GM12878 (cell line): ENCODE measurements at regions not wholly inside any gene's neighbourhood (a gene's known extent, or its start where the extent isn't known, plus 50 kb on each side); places are given as distances from the start of the nearest gene placed in this dataset.

Experiments
- ATF7 ChIP-seq: fragments of 450-650 bp; IDR thresholded peaks from 2 replicates; pipeline ENCODE4 v1.6.1; 2016; ENCODE audit warnings: low read depth, mild to moderate bottlenecking
- BCL3 ChIP-seq: IDR thresholded peaks from 2 replicates; pipeline ENCODE4 v1.6.1; 2011; ENCODE audit warnings: borderline replicate concordance, low read depth, mild to moderate bottlenecking, moderate library complexity, low read length; ENCODE audit not compliant: insufficient read depth, poor library complexity, severe bottlenecking
- BHLHE40 ChIP-seq, 2 experiments: fragments of 450-650 bp in 1 of 2; IDR thresholded peaks; 2 replicates each; pipeline ENCODE4 v1.6.1; 2011 to 2017; ENCODE audit warnings: low read depth in 2 of 2, borderline replicate concordance in 1 of 2, improper control_type of control experiment in 1 of 2, low read length in 1 of 2, mild to moderate bottlenecking in 1 of 2
- BMI1 ChIP-seq: fragments of 450-650 bp; IDR thresholded peaks from 2 replicates; pipeline ENCODE4 v1.6.1; 2016; ENCODE audit warnings: mild to moderate bottlenecking, moderate library complexity, borderline replicate concordance
- CHD1 ChIP-seq: IDR thresholded peaks from 2 replicates; pipeline ENCODE4 v1.6.1; 2012; ENCODE audit warnings: low read depth, low read length, improper control_type of control experiment
- DPF2 ChIP-seq: fragments of 450-650 bp; IDR thresholded peaks from 2 replicates; pipeline ENCODE4 v1.6.1; 2017; ENCODE audit warnings: mild to moderate bottlenecking
- HDGF ChIP-seq: fragments of 450-650 bp; IDR thresholded peaks from 2 replicates; pipeline ENCODE4 v1.6.1; 2016; ENCODE audit warnings: antibody characterized with exemption
- JUNB ChIP-seq: IDR thresholded peaks from 2 replicates; pipeline ENCODE4 v1.6.1; 2016; ENCODE audit warnings: antibody characterized with exemption, mild to moderate bottlenecking
- MEF2A ChIP-seq: IDR thresholded peaks from 2 replicates; pipeline ENCODE4 v1.6.1; 2011; ENCODE audit warnings: low read depth, mild to moderate bottlenecking, low read length, moderate library complexity; ENCODE audit not compliant: insufficient read depth
- MTA3 ChIP-seq: IDR thresholded peaks from 2 replicates; pipeline ENCODE4 v1.6.1; 2012; ENCODE audit warnings: low read length, inconsistent platforms, borderline replicate concordance
- PML ChIP-seq: IDR thresholded peaks from 2 replicates; pipeline ENCODE4 v1.6.1; 2012; ENCODE audit warnings: low read length, inconsistent platforms
- POLR2AphosphoS2 ChIP-seq: IDR thresholded peaks from 2 replicates; pipeline ENCODE4 v1.6.1; 2011; ENCODE audit warnings: low read depth, mild to moderate bottlenecking, low read length, improper control_type of control experiment, moderate library complexity
- POLR2AphosphoS5 ChIP-seq: IDR thresholded peaks from 2 replicates; pipeline ENCODE4 v1.6.1; 2011; ENCODE audit warnings: mild to moderate bottlenecking, low read length, inconsistent platforms
- RB1 ChIP-seq: fragments of 450-650 bp; formaldehyde crosslinking; IDR thresholded peaks from 2 replicates; pipeline ENCODE4 v1.6.1; 2017; ENCODE audit warnings: mild to moderate bottlenecking, borderline replicate concordance
- STAT1 ChIP-seq: fragments of 450-650 bp; conservative IDR thresholded peaks from 2 replicates; pipeline ENCODE4 v1.6.1; 2014; ENCODE audit warnings: antibody characterized with exemption, mild to moderate bottlenecking
- ZNF592 ChIP-seq: fragments of 450-650 bp; IDR thresholded peaks from 2 replicates; pipeline ENCODE4 v1.6.1; 2017; ENCODE audit warnings: mild to moderate bottlenecking, moderate library complexity
- TF ChIP-seq, protein P1 (sequence below): fragments of 450-650 bp; IDR thresholded peaks from 2 replicates; pipeline ENCODE4 v1.6.1; 2017; ENCODE audit warnings: mild to moderate bottlenecking, moderate library complexity
- TF ChIP-seq, protein P2 (sequence below): fragments of 450-650 bp; IDR thresholded peaks from 2 replicates; pipeline ENCODE4 v1.6.1; 2016; ENCODE audit warnings: mild to moderate bottlenecking

DNA sequence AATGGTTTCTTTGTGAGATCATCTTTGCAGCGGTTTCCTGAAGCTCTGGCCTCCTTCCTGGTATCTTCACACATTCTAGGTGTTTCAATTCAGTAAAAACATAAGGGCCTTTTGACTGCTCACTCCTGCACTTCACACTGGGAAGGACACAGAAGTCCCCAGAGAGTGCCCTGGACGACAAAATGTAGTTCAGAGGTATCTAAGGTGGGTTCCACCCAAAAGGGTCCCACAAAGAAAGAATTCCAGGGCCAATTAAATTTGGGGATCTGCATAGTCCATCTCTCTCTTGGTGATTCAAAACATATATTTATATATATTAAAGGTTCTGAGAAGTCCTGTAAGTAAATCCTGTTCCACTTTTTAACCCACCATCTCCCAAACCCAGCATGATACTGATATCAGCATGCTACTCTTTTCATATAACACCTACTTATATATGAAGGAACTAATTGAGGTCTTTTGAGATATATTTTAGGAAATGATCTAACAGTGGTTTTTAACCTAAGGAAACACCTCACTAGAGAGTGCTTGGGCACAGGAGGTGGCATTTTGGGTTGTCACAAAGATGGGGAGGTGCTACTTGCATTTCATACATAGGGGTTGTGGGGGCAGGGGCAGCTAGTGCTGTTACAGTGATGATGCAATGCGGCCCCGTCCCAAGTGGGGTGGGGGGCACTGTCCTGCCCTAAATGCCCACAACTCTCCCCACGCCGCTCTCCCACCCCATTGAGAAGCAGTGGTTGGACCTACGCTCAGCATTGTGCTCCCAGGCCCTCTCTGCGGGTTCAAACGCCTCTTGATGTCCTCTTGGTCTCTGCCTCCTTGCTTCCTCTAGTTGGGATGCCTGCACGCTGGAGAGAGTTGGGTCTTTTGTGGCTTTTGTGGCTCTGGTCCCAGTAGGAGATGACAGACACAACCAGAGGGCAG is 109.4 kb downstream of the ARF6 start (continued):
- TF ChIP-seq, protein P1, sequence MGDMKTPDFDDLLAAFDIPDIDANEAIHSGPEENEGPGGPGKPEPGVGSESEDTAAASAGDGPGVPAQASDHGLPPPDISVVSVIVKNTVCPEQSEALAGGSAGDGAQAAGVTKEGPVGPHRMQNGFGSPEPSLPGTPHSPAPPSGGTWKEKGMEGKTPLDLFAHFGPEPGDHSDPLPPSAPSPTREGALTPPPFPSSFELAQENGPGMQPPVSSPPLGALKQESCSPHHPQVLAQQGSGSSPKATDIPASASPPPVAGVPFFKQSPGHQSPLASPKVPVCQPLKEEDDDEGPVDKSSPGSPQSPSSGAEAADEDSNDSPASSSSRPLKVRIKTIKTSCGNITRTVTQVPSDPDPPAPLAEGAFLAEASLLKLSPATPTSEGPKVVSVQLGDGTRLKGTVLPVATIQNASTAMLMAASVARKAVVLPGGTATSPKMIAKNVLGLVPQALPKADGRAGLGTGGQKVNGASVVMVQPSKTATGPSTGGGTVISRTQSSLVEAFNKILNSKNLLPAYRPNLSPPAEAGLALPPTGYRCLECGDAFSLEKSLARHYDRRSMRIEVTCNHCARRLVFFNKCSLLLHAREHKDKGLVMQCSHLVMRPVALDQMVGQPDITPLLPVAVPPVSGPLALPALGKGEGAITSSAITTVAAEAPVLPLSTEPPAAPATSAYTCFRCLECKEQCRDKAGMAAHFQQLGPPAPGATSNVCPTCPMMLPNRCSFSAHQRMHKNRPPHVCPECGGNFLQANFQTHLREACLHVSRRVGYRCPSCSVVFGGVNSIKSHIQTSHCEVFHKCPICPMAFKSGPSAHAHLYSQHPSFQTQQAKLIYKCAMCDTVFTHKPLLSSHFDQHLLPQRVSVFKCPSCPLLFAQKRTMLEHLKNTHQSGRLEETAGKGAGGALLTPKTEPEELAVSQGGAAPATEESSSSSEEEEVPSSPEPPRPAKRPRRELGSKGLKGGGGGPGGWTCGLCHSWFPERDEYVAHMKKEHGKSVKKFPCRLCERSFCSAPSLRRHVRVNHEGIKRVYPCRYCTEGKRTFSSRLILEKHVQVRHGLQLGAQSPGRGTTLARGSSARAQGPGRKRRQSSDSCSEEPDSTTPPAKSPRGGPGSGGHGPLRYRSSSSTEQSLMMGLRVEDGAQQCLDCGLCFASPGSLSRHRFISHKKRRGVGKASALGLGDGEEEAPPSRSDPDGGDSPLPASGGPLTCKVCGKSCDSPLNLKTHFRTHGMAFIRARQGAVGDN = peak; percentile 69; the same call in 1 of the 2 replicates
- TF ChIP-seq DPF2 (0 out of 2 replicates have a peak, but pooled peaks have one; percentile 16), MTA3 (peak; percentile 35), HDGF (peak; percentile 83; the same call in 1 of the 2 replicates), BHLHE40 (IDR thresholded peaks at IDR 0.05; ENCODE audit: borderline replicate concordance in 1 of 2, low read depth in 2 of 2, low read length in 1 of 2) (peak; percentile 25 to 48; a peak in 2 of 4 replicates), POLR2AphosphoS5 (peak; percentile 21; the same call in 1 of the 2 replicates), ZNF592 (0 out of 2 replicates have a peak, but pooled peaks have one; percentile 45), POLR2AphosphoS2 (peak; percentile 65; the same call in 1 of the 2 replicates), BCL3 (peak; percentile 60), STAT1 (no peak), JUNB (peak; percentile 93), CHD1 (peak; percentile 88), BMI1 (peak; percentile 20; the same call in 1 of the 2 replicates), MEF2A (peak; percentile 66; the same call in 1 of the 2 replicates), ATF7 (peak; percentile 26), RB1 (0 out of 2 replicates have a peak, but pooled peaks have one; percentile 30), PML (peak; percentile 81; the same call in 1 of the 2 replicates)
- TF ChIP-seq, protein P2, sequence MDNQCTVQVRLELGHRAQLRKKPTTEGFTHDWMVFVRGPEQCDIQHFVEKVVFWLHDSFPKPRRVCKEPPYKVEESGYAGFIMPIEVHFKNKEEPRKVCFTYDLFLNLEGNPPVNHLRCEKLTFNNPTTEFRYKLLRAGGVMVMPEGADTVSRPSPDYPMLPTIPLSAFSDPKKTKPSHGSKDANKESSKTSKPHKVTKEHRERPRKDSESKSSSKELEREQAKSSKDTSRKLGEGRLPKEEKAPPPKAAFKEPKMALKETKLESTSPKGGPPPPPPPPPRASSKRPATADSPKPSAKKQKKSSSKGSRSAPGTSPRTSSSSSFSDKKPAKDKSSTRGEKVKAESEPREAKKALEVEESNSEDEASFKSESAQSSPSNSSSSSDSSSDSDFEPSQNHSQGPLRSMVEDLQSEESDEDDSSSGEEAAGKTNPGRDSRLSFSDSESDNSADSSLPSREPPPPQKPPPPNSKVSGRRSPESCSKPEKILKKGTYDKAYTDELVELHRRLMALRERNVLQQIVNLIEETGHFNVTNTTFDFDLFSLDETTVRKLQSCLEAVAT = peak; percentile 66; the same call in 1 of the 2 replicates
